ENCODE measurements at regions not wholly inside any gene's neighbourhood (a gene's known extent, or its start where the extent isn't known, plus 50 kb on each side); places are given as distances from the start of the nearest gene placed in this dataset.
A peak's percentile ranks its signal among the peaks of the same experiment; 100 is the strongest.

DNA sequence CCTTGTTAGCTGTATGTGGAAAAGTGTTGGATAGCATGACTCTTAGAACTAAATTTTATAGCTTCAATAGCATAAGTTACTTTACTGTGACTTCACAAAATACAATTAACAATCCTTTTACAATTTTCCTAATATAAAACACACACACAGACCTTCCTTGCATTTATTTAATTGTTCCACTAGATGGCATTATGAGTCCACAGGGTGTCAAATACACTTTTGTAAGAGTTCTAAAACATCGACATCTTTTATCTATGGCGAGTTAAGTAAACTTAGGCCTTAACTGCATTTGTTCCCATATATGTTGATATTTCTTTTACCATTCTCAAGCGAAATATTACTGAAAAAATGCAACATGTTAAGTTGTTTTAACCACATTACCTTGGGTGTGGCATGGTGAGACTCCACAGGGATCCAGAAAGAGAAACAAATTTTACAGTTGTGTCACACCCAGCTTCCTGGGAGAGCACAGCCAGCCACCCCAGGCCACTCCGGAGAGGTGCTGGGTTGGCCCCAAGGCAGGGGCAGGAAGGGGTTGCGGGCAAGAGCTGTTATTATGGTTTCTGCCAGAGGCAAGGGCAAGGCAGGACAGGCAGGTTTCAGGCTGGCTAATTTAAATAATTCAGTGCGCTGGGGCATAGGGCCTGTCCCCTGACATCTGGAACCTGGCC is 312.4 kb upstream of the MC4R start:
- H3K4me1 ChIP-seq: no peaks in the 10 kb centered on the region
- 16% methylated on average over 5 of the region's 6 CpGs for WGBS (ENCODE audit: insufficient coverage, low coverage, low lambda C conversion rate, missing lambda C conversion rate)
- H3K4me3 ChIP-seq: no peak overlapping the region
- TF ChIP-seq POLR2A (IDR thresholded peaks at IDR 0.05): no peak
- TF ChIP-seq, protein P1, sequence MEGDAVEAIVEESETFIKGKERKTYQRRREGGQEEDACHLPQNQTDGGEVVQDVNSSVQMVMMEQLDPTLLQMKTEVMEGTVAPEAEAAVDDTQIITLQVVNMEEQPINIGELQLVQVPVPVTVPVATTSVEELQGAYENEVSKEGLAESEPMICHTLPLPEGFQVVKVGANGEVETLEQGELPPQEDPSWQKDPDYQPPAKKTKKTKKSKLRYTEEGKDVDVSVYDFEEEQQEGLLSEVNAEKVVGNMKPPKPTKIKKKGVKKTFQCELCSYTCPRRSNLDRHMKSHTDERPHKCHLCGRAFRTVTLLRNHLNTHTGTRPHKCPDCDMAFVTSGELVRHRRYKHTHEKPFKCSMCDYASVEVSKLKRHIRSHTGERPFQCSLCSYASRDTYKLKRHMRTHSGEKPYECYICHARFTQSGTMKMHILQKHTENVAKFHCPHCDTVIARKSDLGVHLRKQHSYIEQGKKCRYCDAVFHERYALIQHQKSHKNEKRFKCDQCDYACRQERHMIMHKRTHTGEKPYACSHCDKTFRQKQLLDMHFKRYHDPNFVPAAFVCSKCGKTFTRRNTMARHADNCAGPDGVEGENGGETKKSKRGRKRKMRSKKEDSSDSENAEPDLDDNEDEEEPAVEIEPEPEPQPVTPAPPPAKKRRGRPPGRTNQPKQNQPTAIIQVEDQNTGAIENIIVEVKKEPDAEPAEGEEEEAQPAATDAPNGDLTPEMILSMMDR (IDR thresholded peaks at IDR 0.05): peak; percentile 30 to 63 (median 59)
- DNase-seq: peak in 1 of 3 donors; percentile 37
- H3K9me3 ChIP-seq: no peaks in the 10 kb centered on the region
- peak; percentile 35 to 52 (median 44) for ATAC-seq
- intact Hi-C loops (cut with DNase I): no loop called here
- no peaks in the 10 kb centered on the region for H3K36me3 ChIP-seq
- H3K27ac ChIP-seq: no peak overlapping the region
- H3K27me3 ChIP-seq: no peaks in the 10 kb centered on the region

DNA sequence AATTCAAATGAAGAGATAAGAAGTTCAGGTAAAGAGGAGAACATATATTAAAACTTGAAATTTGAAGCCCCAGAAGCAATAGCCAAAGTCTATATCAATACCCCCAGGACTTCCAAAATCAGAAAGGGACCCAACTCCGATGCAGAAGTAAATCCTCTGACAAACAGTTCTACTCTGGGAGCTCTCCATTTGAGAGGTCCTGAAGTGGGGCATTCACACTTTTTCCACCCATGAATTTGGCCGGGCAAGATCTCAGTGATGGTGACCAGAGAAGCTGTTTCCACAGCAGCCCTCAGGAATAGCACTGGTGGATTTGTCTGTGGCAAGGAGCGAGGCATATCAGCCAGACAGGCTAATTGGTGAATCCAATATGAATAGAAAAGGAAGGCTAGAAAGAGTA is 313.6 kb upstream of the MC4R start:
- Histone ChIP-seq H3K9me3 (no peaks in the 10 kb centered on the region), H3K4me1 (no peaks in the 10 kb centered on the region), H3K4me3 (no peak overlapping the region), H3K27ac (no peak overlapping the region), H3K27me3 (no peaks in the 10 kb centered on the region), H3K36me3 (no peaks in the 10 kb centered on the region)
- TF ChIP-seq, protein P1 (IDR thresholded peaks at IDR 0.05): no peak
- TF ChIP-seq POLR2A (IDR thresholded peaks at IDR 0.05): no peak
- 7% methylated on average over 2 of the region's 3 CpGs for WGBS (ENCODE audit: insufficient coverage, low coverage, low lambda C conversion rate, missing lambda C conversion rate)
- intact Hi-C loops (cut with DNase I): no loop called here
- ATAC-seq (no peak), DNase-seq (no peak)

DNA sequence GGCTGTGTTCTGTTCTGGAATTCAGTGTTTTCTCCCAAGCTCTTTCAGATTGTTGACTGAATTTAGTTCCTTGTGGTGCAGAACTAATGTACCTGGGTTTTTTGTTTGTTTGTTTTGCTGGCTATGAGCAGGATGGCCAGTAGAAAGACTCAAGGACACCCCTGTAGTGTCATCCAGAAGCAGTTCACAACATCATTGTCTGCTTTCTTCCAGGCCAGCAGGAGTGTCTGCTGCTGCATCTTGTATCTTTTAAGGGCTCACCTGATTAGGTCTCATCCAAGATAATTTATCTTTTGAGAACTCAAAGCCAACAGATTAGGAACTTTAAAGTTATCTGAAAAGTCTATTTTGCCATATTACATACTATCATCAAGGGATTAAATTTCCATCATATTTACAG is 318.5 kb upstream of the MC4R start:
- Histone ChIP-seq H3K27me3 (no peaks in the 10 kb centered on the region), H3K9me3 (no peaks in the 10 kb centered on the region), H3K27ac (no peak overlapping the region), H3K36me3 (no peaks in the 10 kb centered on the region), H3K4me3 (no peak overlapping the region), H3K4me1 (no peaks in the 10 kb centered on the region)
- intact Hi-C loops (cut with DNase I): no loop called here
- no peak for DNase-seq
- no peak for ATAC-seq
- TF ChIP-seq POLR2A (IDR thresholded peaks at IDR 0.05): no peak
- TF ChIP-seq, protein P1 (IDR thresholded peaks at IDR 0.05): no peak

DNA sequence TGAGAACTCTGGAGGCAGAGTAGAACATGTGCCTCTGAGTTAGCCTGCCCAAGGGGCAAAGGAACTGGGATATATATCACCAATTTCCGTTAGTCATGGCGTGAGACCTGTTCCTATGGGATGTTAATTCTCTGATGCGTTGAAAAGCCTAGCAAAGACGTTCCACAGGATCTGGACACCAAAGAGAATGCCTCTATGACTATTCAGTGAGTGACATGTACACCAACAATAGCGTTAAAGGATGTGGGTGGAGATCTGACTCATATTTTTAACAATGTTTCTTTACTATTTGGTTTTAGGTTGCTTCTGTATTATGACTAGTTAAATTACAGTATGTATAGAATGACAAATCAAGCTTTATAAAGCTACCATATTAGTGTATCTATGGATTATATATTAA is 320.9 kb upstream of the MC4R start:
- Histone ChIP-seq H3K4me3 (no peak overlapping the region), H3K9me3 (no peaks in the 10 kb centered on the region), H3K27ac (no peak overlapping the region), H3K27me3 (no peaks in the 10 kb centered on the region), H3K36me3 (no peaks in the 10 kb centered on the region), H3K4me1 (no peaks in the 10 kb centered on the region)
- DNase-seq (no peak), ATAC-seq (no peak)
- intact Hi-C loops (cut with DNase I): no loop called here
- TF ChIP-seq POLR2A (IDR thresholded peaks at IDR 0.05): no peak
- TF ChIP-seq, protein P1 (IDR thresholded peaks at IDR 0.05): no peak
- 20% methylated on average over 3 of the region's 5 CpGs for WGBS (ENCODE audit: insufficient coverage, low coverage, low lambda C conversion rate, missing lambda C conversion rate)

DNA sequence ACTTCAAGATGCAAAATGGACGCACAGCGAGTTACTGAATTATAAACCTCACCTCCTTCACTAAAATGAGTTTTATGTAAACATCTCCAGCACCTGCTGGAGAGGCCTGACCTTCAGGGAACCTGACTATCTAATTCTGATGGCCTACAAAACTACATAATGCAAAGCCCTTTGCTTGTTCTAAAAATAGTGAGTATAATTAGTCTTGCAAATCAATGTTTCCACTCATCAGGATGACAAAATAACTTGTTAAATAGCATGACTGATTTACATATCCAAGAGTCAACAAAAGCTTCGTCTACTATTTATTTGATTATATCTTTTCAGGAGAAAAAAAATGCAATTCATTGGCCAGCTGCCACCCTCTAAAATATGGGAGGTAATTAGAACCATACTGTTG is 326.3 kb upstream of the MC4R start:
- intact Hi-C loops (cut with DNase I): no loop called here
- no peak for ATAC-seq
- TF ChIP-seq, protein P1 (IDR thresholded peaks at IDR 0.05): no peak
- no peak for TF ChIP-seq POLR2A (IDR thresholded peaks at IDR 0.05)

More for the DNA sequence above, 326.3 kb upstream of the MC4R start:
- Histone ChIP-seq H3K36me3 (no peaks in the 10 kb centered on the region), H3K4me3 (no peak overlapping the region), H3K27me3 (no peaks in the 10 kb centered on the region), H3K4me1 (no peaks in the 10 kb centered on the region), H3K27ac (no peak overlapping the region), H3K9me3 (no peaks in the 10 kb centered on the region)
- 47% methylated on average over 3 of the region's 3 CpGs for WGBS (ENCODE audit: insufficient coverage, low coverage, low lambda C conversion rate, missing lambda C conversion rate)
- no peak for DNase-seq
